HG02970 (cell line): ENCODE measurements at regions not wholly inside any gene's neighbourhood (a gene's known extent, or its start where the extent isn't known, plus 50 kb on each side); places are given as distances from the start of the nearest gene placed in this dataset.
"Not testable (repeated sequence)": the region's sequence is repeated elsewhere in the genome, so short reads cannot be mapped to it uniquely, and the experiment has no call there.

Experiments
- ATAC-seq: cut with Tn5 transposase; IDR thresholded peaks from one replicate; pipeline ENCODE4 v1.9.1; 2021; ENCODE audit warnings: mild to moderate bottlenecking, moderate library complexity, moderate number of reproducible peaks; ENCODE audit not compliant: unreplicated experiment, low FRiP score

DNA sequence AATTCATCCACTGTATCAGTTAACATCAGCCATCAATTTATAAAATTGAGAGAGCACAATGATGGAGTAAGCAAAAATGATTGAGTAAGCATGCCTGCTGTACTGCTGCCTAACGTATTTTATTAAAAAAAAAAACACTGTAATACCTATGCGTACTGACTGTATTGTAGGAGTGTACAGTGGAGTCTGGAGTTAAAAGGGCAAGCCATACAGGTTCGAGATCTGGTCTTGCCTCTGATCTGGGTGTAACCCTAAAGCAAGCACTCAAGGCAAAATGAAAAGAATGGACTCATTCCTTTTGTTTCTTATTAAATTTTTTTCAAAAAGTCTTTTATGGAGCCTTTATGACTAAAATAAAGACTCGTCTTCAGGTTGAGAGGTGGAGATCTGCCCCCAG lies 894.2 kb upstream of the INTU start:
- ATAC-seq: no peak

DNA sequence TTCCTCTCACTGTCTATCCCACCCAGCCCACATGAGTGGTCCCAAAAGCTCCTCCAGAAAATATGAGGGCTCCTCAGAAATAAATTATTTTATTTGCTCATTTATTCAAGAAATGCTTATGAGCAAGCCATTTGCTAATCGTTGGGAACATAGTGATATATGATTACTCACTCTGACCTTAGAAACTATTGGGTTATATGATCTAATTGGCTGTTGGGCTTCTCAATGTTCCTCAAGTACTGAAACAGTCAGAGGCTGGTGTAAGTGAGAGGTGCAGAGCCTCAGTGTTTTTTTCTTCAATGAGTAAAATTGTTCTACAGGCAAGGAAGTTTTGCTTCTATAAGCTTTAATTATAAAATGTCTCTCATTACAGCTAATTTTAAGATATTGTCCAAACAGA lies 893.8 kb upstream of the INTU start:
- ATAC-seq: no peak

DNA sequence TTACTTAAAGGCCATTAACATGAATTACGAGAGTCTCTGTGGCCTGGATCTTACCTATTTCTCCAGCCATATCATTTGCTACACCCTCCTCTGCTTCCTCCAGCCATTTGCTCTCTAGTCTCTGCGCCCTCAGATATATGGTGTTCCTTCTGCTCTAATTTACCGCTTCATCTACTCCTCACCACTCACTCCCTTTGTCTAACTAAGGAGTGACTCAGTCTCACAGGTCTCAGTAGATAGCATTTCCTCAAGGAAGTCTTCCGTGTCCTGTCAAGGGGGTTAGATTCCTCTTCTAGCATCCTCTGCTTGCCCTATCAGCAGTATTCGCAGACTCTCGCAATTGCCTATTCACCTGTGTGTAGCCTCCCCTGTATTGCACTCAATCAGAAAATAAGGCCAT lies 892.1 kb upstream of the INTU start:
- ATAC-seq: no peak

- no peak for ATAC-seq
These were observed 890.7 kb upstream of the INTU start for GRCh38 chr4:126742048-126742447.

DNA sequence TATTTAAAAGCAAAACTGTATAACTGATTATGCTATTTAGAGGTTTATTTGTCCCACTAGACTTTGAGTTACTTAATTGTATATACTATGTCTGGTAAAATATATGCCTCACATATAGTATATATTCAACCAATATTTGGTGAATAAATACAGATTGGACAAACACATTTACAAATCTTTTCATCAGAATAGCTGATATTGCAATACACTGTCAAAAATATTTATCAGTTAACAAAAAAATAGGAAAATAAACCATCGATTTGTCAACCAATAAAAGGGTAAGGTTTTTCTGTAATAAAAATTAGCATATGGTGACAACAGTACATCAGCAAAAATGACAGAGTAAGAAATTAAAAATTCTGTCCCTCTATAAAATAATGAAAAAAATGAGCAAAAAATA lies 889.9 kb upstream of the INTU start:
- ATAC-seq: no peak

GRCh38 chr4:126748736-126749135 lies 884.0 kb upstream of the INTU start:
- ATAC-seq: no peak

DNA sequence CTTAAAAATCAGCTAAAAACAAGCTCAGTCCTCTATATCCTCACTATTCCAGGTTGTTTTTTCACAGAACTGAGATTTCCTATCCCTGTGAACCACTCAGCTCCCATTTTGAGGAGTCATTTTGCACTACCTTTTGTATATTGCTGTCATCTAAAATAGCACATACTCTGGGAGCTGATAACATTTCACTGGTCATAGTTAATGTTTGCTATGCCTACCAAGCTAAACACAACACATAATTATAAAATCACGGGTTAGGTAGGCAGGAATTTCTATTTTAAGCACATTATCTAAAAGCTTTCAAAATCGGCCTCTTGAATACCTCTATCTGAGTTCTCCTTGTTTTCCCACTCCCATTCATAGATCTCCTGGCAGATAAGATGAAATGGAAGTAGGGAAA lies 882.0 kb upstream of the INTU start:
- no peak for ATAC-seq

- ATAC-seq: no peak
These were observed 880.6 kb upstream of the INTU start for GRCh38 chr4:126752126-126752525.

- ATAC-seq: no peak
These were observed 880.1 kb upstream of the INTU start for GRCh38 chr4:126752702-126753101.

- no peak for ATAC-seq
These were observed 879.2 kb upstream of the INTU start for GRCh38 chr4:126753592-126753991.

GRCh38 chr4:126755506-126755905 lies 877.3 kb upstream of the INTU start:
- ATAC-seq: no peak

GRCh38 chr4:126756050-126756829 lies 876.5 kb upstream of the INTU start:
- ATAC-seq: no peak

GRCh38 chr4:126757219-126757618 lies 875.5 kb upstream of the INTU start:
- ATAC-seq: no peak

- ATAC-seq: no peak
These were observed 874.3 kb upstream of the INTU start for GRCh38 chr4:126758493-126758892.

GRCh38 chr4:126761947-126762662 lies 870.7 kb upstream of the INTU start:
- no peak for ATAC-seq

DNA sequence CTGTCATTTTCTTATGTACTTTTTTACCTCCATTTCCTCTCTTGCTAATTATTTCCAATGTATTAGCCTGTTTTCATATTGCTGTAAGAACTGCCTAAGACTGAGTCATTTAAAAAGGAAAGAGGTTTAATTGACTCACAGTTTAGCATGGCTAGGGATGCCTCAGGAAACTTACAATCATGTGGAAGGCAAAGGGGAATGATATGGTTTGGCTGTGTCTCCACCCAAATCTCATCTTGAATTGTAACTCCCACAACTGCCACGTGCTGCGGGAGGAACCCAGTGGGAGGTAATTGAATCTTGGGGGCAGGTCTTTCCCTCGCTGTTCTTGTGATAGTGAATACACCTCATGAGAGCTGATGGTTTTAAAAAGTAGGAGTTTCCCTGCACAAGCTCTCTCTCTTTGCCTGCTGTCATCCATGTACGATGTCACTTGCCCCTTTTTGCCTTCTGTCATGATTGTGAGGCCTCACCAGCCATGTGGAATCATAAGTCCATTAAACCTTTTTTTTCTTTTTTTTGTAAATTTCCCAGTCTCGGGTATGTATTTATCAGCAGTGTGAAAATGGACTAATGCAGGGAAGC lies 870.0 kb upstream of the INTU start:
- no peak for ATAC-seq

DNA sequence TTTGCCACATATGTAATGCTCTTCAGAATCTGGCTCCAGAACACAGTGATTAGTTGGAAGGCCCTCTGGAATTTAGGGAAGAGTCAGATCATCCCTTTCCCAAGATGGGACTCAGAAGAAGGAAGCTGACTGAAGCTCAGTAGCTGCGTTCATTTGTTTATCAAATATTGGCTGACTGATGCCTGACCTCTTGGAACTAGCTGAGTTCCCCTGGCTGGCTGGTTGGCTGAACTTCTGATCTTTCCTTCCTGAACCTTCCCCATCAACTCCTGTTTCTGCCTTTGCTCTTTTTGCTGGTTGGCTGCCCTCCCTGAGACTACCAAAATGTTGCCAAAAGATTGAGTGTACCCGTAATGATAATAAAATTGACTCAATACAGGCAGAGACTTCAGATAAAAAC lies 866.5 kb upstream of the INTU start:
- no peak for ATAC-seq

DNA sequence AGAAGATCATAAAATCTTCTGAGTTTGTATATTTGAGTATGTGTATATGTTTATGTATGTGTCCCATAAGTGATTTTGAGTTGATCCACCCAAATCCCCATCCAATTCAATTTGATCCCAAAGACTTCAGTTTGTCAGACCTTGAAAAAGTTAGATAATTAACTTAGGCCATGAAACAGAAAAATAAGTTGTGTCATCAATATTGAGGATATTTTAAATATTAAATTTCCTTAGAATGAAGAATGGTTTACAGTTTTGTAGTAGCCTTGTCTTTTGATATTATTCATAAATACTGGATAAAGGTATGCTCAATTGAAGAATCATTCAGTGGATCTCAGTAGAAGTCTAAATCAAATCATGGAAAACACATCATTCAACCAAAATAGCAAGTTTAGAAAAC lies 864.4 kb upstream of the INTU start:
- ATAC-seq: no peak

GRCh38 chr4:126770811-126771553 lies 861.8 kb upstream of the INTU start:
- ATAC-seq: not testable (repeated sequence)

DNA sequence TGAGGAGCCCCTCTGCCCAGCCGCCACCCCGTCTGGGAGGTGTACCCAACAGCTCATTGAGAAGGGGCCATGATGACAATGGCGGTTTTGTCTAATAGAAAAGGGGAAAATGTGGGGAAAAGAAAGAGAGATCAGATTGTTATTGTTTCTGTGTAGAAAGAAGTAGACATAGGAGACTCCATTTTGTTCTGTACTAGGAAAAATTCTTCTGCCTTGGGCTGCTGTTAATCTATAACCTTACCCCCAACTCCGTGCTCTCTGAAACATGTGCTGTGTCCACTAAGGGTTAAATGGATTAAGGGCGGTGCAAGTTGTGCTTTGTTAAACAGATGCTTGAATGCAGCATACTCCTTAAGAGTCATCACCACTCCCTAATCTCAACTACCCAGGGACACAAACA lies 861.1 kb upstream of the INTU start:
- ATAC-seq: not testable (repeated sequence)

- no peak for ATAC-seq
These were observed 860.1 kb upstream of the INTU start for GRCh38 chr4:126772662-126773061.
